ENCODE measurements at regions not wholly inside any gene's neighbourhood (a gene's known extent, or its start where the extent isn't known, plus 50 kb on each side); places are given as distances from the start of the nearest gene placed in this dataset.

DNA sequence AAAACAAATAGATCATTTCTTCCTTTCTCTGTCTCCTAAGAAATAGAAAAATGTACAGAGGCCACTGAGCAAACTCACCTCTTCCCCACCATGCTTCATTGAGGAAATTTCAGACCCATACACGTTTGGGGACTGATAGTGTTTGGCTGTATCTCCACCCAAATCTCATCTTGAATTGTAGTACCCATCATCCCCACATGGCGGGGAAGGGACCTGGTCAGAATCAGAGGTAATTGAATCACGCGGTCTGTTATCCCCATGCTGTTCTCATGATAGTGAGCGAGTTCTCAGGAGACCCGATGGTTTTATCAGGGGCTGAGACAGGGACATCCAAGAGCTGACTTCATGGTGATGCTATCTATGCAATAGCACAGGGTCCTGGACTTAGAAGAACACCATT, 1655.8 kb downstream of the MAT2B start:
- no peaks in the 10 kb centered on the region for H3K36me3 ChIP-seq (ENCODE audit: insufficient read depth, low read length)
- intact Hi-C loops (cut with micrococcal nuclease; ENCODE audit: unreplicated experiment): no loop called here
- no peak overlapping the region for H3K4me3 ChIP-seq (ENCODE audit: low read depth, low read length, poor library complexity, severe bottlenecking)
- DNase-seq (ENCODE audit: low spot score): no peak
- no peaks in the 10 kb centered on the region for H4K20me1 ChIP-seq (ENCODE audit: insufficient read depth, low read length)
- H3K4me2 ChIP-seq (ENCODE audit: low read length): no peak overlapping the region
- TF ChIP-seq EZH2phosphoT487 (IDR thresholded peaks at IDR 0.05; ENCODE audit: borderline replicate concordance, low read depth, low read length): no peak
- TF ChIP-seq, protein P1, sequence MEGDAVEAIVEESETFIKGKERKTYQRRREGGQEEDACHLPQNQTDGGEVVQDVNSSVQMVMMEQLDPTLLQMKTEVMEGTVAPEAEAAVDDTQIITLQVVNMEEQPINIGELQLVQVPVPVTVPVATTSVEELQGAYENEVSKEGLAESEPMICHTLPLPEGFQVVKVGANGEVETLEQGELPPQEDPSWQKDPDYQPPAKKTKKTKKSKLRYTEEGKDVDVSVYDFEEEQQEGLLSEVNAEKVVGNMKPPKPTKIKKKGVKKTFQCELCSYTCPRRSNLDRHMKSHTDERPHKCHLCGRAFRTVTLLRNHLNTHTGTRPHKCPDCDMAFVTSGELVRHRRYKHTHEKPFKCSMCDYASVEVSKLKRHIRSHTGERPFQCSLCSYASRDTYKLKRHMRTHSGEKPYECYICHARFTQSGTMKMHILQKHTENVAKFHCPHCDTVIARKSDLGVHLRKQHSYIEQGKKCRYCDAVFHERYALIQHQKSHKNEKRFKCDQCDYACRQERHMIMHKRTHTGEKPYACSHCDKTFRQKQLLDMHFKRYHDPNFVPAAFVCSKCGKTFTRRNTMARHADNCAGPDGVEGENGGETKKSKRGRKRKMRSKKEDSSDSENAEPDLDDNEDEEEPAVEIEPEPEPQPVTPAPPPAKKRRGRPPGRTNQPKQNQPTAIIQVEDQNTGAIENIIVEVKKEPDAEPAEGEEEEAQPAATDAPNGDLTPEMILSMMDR (conservative IDR thresholded peaks at IDR 0.05; ENCODE audit: low read length): peak; percentile 45
- CTCF ChIA-PET (ENCODE audit: unreplicated experiment): no interaction called here
- no peak overlapping the region for H3K27ac ChIP-seq (ENCODE audit: low read depth, low read length, poor library complexity, severe bottlenecking)
- no peaks in the 10 kb centered on the region for H3K9me3 ChIP-seq (ENCODE audit: low read length)
- H3K4me1 ChIP-seq (ENCODE audit: insufficient read depth, low read length, poor library complexity, severe bottlenecking): no peaks in the 10 kb centered on the region
- H3K79me2 ChIP-seq (ENCODE audit: insufficient read depth, low read depth, low read length): no peaks in the 10 kb centered on the region
- no peak overlapping the region for H2AFZ ChIP-seq (ENCODE audit: low read length)
- H3K9me2 ChIP-seq (ENCODE audit: insufficient read depth, low read length): no peaks in the 10 kb centered on the region
- no TSS peak for BruUV-seq (replicated peaks)
- POLR2A ChIA-PET: no interaction called here

DNA sequence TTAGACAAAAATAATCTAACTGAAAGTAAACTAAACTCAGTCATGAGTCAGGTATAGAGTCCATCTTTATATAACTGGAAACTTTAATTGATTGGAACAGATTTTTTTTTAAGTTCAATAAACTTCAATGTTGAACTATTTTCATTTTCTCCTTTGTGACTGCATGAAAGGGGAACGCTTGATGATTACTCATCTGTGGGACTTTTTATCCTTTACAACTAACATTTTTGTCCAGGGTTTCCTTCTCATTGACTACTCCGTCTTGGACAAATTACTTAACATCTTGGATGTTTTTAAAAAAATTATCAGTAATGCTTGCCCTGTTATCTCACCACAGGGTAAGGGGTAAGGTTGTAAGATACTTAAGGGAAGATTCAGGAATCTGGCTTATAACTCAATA, 1658.4 kb downstream of the MAT2B start:
- intact Hi-C loops (cut with micrococcal nuclease; ENCODE audit: unreplicated experiment): no loop called here
- Histone ChIP-seq H3K36me3 (ENCODE audit: insufficient read depth, low read length) (no peaks in the 10 kb centered on the region), H3K4me1 (ENCODE audit: insufficient read depth, low read length, poor library complexity, severe bottlenecking) (no peaks in the 10 kb centered on the region), H3K9me2 (ENCODE audit: insufficient read depth, low read length) (no peaks in the 10 kb centered on the region), H3K4me3 (ENCODE audit: low read depth, low read length, poor library complexity, severe bottlenecking) (no peak overlapping the region), H3K79me2 (ENCODE audit: insufficient read depth, low read depth, low read length) (no peaks in the 10 kb centered on the region), H3K9me3 (ENCODE audit: low read length) (no peaks in the 10 kb centered on the region), H3K4me2 (ENCODE audit: low read length) (no peak overlapping the region), H3K27ac (ENCODE audit: low read depth, low read length, poor library complexity, severe bottlenecking) (no peak overlapping the region), H2AFZ (ENCODE audit: low read length) (no peak overlapping the region), H4K20me1 (ENCODE audit: insufficient read depth, low read length) (no peaks in the 10 kb centered on the region)
- ChIA-PET CTCF (ENCODE audit: unreplicated experiment) (no interaction called here), POLR2A (no interaction called here)
- TF ChIP-seq, protein P1 (conservative IDR thresholded peaks at IDR 0.05; ENCODE audit: low read length): no peak
- TF ChIP-seq EZH2phosphoT487 (IDR thresholded peaks at IDR 0.05; ENCODE audit: borderline replicate concordance, low read depth, low read length): no peak
- no TSS peak for BruUV-seq (replicated peaks)
- DNase-seq (ENCODE audit: low spot score): no peak

DNA sequence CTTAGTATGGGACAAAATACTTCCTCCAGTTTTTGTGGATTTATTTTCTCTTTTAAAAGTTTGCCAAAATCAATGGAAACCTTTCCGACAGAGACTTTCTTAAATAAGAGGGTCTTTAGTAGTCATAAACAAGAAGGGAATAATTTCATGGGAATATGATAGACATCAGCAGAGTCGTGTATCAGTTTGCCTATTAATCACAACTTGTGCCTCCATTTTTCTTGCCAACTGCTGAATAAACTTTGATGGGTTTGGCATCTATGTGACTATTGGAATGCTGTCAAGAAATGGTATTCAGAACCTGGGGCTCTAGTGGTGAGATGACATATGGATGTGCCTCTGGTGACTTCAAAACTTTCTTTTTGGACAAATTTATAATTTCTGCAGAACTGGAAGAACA, 1668.2 kb downstream of the MAT2B start:
- Histone ChIP-seq H2AFZ (ENCODE audit: low read length) (no peak overlapping the region), H3K4me1 (ENCODE audit: insufficient read depth, low read length, poor library complexity, severe bottlenecking) (no peaks in the 10 kb centered on the region), H3K9me3 (ENCODE audit: low read length) (no peaks in the 10 kb centered on the region), H3K27ac (ENCODE audit: low read depth, low read length, poor library complexity, severe bottlenecking) (no peak overlapping the region), H3K36me3 (ENCODE audit: insufficient read depth, low read length) (no peaks in the 10 kb centered on the region), H3K4me3 (ENCODE audit: low read depth, low read length, poor library complexity, severe bottlenecking) (no peak overlapping the region), H3K79me2 (ENCODE audit: insufficient read depth, low read depth, low read length) (no peaks in the 10 kb centered on the region), H3K4me2 (ENCODE audit: low read length) (no peak overlapping the region), H3K9me2 (ENCODE audit: insufficient read depth, low read length) (no peaks in the 10 kb centered on the region), H4K20me1 (ENCODE audit: insufficient read depth, low read length) (no peaks in the 10 kb centered on the region)
- ChIA-PET POLR2A (no interaction called here), CTCF (ENCODE audit: unreplicated experiment) (no interaction called here)
- no TSS peak for BruUV-seq (replicated peaks)
- TF ChIP-seq, protein P1 (conservative IDR thresholded peaks at IDR 0.05; ENCODE audit: low read length): no peak
- TF ChIP-seq EZH2phosphoT487 (IDR thresholded peaks at IDR 0.05; ENCODE audit: borderline replicate concordance, low read depth, low read length): no peak
- intact Hi-C loops (cut with micrococcal nuclease; ENCODE audit: unreplicated experiment): no loop called here
- no peak for DNase-seq (ENCODE audit: low spot score)
